NCI-H774 (cell line): ENCODE measurements at regions not wholly inside any gene's neighbourhood (a gene's known extent, or its start where the extent isn't known, plus 50 kb on each side); places are given as distances from the start of the nearest gene placed in this dataset.
A peak's percentile ranks its signal among the peaks of the same experiment; 100 is the strongest.
"Not testable (repeated sequence)": the region's sequence is repeated elsewhere in the genome, so short reads cannot be mapped to it uniquely, and the experiment has no call there.

Experiments
- DNase-seq: peaks from one replicate; lab custom pipeline; 2025; lab: John Stamatoyannopoulos, UW

DNA sequence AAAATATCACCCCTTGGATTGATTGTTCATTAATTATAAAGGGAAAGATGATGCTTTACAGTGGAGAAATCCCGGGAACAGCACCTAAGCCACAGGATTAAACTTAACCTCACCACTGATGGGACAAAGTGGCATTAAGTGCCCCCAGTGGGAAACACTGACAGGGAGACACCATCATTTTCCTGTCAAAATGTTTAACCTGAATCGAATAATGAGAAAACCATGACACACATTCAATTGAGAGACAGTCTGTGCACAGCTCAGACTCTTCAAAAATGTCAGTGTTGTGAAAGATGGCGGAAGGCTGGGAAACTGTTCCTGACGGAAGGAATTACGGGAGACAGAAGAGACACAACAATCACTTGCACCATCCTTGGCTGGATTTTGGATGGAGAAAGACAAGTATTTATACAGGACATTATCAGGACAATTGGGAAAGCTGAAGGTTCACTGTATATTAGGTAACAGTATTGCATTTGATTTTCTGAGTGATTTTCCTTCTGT lies 111.8 kb upstream of the ASB18 start:
- DNase-seq = no peak

DNA sequence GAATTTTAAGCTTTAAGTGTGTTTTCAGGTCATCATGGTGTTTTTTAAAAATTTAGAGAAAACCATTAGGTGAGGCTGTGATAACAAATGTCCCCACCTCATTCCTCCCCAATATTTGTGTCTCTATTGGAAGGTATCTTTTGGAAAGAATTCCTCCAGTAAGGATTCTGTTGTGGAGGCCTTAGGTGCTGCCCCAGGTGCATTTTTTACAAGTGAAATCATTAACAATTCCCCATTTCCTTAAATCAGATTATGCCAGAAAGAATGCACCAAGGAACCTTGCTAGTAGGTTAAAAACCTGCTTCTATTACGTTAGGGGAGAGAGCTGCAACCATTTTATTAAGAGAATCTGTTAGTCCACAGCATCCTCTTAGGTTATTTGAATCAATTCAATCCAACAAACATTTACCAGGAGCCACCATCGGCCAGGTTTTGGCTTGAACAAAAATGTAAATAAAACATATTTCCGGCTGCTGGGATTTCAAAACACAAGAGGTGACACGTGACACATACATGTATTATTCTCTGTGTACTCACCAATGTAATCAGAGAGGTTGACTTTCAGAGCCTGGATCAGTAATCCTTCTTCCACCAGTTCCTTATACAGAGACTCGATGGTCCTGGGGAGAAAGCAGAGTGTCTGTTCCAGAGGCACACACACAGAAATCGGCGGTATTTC lies 112.5 kb upstream of the ASB18 start:
- peak; percentile 28 for DNase-seq

DNA sequence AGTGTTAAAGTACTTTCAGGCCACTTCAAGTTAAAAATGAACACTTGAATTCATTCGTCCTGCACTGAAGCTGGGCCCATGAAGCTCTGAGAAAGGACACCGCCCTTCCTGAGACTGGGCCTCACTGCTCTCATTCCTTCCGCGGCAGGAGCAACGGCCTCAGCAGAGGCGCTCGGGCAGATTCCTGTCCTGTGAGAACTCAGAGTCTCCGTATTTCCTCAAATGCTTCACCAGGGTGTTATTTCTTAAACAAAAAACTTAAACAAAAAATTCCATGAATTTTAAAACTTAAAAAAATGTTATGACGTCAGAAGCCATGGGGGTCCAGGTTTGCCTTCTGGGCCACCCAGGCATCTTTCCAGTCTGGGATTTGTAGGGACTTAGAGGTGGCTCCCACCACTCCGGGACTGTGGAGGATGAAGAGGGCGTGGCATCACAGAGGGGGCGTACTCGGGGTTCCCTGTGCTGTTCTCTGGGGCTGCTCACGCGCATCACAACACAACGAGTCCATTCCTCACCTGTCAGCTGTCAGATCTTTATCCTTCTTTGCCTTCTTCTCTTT lies 115.9 kb upstream of the ASB18 start:
- no peak for DNase-seq

- not testable (repeated sequence) for DNase-seq
Measured at GRCh38 chr2:236381253-236381652, 117.0 kb upstream of the ASB18 start.

DNA sequence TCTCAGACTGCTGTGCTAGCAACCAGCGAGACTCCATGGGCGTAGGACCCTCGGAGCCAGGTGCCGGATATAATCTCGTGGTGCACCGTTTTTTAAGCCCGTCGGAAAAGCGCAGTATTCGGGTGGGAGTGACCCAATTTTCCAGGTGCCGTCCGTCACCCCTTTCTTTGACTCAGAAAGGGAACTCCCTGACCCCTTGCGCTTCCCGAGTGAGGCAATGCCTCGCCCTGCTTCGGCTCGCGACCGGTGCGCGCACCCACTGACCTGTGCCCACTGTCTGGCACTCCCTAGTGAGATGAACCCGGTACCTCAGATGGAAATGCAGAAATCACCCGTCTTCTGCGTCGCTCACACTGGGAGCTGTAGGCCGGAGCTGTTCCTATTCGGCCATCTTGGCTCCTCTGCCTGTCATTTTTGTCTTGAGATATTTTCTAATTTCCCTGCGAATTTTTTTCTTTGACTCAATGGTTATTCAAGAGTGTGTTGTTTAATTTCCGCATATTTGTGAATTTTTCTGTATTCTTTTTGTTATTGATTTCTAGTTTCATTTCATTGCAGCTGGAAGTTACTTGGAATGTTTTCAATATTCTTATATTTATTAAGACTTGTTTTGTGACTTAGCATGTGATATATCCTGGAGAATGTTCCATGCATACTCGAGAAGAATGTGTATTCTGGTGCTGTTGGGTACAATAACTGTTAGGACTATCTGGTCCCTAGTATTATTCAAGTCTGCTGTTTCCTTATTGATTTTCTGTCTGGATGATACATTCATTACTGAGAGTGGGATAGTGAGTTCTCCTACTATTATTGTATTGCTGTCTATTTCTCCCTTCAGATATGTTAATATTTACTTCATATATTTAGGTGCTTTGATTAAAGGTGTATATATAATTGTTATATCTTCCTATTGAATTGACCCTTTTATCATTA lies 125.3 kb upstream of the ASB18 start:
- DNase-seq = not testable (repeated sequence)

GRCh38 chr2:236393101-236393500 lies 128.9 kb upstream of the ASB18 start:
- no peak for DNase-seq

- DNase-seq = no peak
Measured at GRCh38 chr2:236393581-236393980, 129.4 kb upstream of the ASB18 start.

DNA sequence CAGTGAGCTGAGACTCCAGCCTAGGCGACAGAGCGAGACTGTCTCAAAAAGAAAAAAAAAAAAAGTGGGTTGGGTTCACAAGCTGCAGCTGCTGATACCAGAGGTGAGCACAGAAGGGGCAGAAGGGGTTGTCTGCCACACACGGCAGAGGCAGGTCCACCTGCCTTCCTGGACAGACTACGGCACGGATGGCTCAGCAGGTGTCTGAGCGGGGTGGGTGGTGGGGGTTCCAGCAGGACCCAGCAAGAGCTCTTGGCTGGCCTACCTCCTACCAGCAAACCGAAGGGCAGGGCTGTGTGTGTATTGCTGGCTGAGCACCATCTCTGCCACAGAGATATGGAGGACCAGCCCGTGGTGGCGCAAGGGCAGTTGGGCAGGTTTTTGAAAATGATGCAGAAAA lies 130.4 kb upstream of the ASB18 start:
- no peak for DNase-seq

DNA sequence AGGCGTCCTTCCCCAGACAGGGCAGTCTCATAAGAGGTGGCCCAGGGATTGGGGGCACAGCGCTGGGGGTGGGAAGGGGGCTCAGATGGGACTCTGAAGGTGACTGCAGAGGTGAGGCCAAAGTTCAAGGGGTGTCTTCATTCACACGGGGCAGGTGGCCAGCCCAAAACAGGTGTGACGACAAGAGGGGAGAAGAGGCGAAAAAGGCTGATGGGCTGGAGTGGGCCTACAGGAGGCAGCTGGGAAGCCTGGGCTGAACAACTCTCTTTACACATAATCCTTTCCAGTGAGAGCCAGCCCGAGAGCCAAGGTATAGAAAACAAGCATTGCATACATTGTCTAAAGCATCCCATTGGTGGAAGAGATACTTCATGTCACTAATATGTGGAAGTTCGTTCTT lies 130.9 kb upstream of the ASB18 start:
- no peak for DNase-seq

DNA sequence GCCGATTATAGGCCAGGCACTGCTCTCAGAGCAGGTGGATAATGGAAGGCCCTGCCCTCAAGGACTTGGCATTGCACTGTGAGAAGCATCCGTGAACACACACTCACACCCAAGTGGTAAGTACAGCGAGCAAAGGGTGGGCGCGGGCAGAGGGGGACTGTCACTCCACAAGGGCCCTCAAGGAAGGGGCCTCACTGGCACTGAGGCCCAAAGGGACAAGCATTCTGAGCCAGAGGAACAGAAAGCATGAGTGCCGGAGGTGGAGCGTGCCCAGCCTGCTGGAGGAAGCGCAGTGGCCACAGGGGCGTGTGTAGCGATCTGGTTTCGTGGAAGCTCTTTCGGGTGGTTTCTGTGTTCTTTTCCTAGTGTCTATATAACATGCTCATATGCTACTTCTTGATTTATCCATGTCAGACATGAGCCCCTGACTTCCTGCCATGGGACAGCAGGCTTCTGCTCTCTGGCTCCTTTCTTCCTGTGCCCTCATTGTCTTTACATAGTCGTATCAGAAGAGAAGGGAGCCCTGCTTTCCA lies 132.7 kb upstream of the ASB18 start:
- no peak for DNase-seq

GRCh38 chr2:236397681-236398080 lies 133.5 kb upstream of the ASB18 start:
- DNase-seq = no peak

GRCh38 chr2:236399409-236399808 lies 135.2 kb upstream of the ASB18 start:
- no peak for DNase-seq

DNA sequence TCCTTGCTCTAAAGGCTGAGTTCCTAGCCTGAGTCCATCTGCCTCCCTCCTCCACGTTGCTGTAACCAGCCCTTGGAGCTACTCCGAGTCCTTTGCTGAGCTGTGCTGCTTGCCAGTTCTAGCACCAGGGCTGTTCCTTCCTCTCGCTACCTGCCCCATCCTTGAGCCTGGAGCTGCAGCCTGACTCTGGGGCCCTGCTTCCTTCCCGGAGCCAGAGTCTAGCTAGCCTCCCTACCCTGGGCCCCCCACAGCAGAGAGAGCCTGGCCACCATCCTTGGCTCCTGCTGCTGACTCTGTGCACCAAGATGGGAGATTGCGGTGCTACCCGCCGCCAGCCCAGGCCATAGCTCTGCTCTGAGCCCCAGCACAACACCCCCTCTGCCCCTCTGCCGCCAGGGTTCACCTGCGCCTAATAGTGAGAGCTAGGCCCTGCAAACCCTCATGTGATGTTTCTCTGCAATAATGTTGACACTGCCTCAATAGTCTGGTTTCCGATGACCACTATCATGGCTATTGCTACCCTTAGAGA lies 135.9 kb upstream of the ASB18 start:
- DNase-seq = no peak

GRCh38 chr2:236400594-236401360 lies 136.6 kb upstream of the ASB18 start:
- DNase-seq = no peak

- no peak for DNase-seq
Measured at GRCh38 chr2:236402033-236402790, 138.0 kb upstream of the ASB18 start.

DNA sequence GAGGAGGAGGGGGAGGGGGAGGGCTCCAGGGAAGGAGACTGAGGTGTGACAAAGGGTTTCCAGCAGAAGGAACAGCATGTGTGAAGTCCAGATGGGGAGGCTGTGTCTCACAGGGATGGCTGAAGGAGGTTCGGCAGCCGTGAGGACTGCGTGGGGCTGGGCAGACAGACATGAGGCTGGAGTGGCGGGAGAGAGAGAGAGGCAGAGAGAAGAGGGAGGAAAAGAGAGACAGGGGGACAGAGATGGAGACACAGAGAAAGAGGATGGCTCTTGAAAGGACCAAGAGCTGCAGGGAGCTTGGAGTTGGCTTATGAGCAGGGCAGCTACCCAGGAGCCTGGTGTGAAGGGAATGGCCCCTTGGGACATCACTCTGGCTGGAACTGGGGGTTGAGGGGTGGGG lies 138.9 kb upstream of the ASB18 start:
- DNase-seq = no peak

DNA sequence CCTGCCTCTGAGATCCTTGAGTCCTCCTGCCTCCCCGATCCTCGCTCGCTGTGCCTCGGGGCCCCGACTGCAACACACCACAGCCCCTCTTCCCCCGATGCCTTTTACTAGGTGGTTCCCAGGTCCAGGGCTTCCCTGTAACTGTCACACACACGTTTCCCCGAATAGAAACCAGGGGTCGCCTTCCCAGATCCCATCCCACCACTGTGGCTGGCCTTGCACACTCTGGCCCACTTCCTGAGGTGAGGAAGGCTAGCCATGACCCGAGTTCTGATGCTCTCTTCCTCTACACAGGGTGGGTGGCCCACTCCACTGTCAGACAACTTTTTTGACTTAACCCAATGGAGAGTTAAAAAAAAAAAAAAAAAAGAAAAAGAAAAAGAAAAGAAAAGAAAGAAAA lies 139.6 kb upstream of the ASB18 start:
- DNase-seq = no peak

DNA sequence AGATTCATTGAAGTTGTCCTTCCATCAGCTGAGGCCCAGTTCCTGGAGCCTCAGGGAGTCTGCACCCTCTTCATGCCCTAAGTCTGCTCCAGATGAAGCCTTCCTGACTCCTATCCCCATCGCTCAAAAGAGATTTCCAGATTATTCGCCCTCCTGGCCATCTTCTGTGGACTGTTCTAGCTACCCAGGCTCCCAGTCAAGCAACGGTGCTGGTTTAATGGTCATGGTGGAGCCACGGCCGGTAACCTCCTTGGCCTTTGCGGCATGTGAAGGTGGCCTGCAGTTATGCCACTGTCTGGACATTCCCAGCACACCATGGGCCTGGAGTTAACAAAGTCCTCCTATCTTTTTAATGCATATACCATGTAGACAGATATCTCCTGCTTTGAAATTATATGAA lies 140.1 kb upstream of the ASB18 start:
- no peak for DNase-seq

DNA sequence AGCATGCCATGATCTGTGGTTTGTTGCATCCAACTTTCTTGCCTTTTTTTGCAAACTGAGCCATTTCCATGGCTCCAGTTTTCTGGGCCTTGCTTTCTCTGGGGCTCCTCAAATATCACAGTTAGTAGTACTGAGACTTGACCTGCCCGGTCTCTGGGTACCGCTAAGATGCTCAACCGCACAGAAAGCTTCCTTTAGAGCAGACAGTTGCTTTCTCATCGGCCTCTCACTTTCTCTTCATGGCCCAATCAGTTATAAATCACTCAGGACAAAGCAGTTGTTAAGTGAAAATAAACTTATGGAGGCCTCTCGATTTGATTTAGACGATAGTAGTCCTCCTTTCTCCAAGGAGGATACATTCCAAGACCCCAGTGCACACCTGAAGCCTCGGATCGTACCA lies 141.2 kb upstream of the ASB18 start:
- DNase-seq = no peak

GRCh38 chr2:236408090-236408489 lies 143.9 kb upstream of the ASB18 start:
- no peak for DNase-seq

GRCh38 chr2:236408786-236409185 lies 144.6 kb upstream of the ASB18 start:
- DNase-seq = no peak
